Progenitor cell of endocrine pancreas (in vitro differentiated cells): ENCODE measurements at regions not wholly inside any gene's neighbourhood (a gene's known extent, or its start where the extent isn't known, plus 50 kb on each side); places are given as distances from the start of the nearest gene placed in this dataset.

Experiments
- DNase-seq: peaks from one replicate; pipeline ENCODE4 v3.0.0; 2021; ENCODE audit warnings: low spot score; ENCODE audit not compliant: unreplicated experiment
- H3K27ac Mint-ChIP-seq: 2 replicates; pipeline ENCODE4 v1.8.0; 2021; ENCODE audit warnings: mild to moderate bottlenecking, moderate library complexity, mixed read lengths
- H3K27me3 Mint-ChIP-seq: 2 replicates; pipeline ENCODE4 v1.8.0; 2021; ENCODE audit warnings: mixed read lengths
- H3K36me3 Mint-ChIP-seq: 2 replicates; pipeline ENCODE4 v1.8.0; 2022; ENCODE audit warnings: mixed read lengths; ENCODE audit not compliant: insufficient read depth
- H3K4me1 Mint-ChIP-seq: 2 replicates; pipeline ENCODE4 v1.8.0; 2021; ENCODE audit warnings: low read depth, mixed read lengths
- H3K4me3 Mint-ChIP-seq: 2 replicates; pipeline ENCODE4 v1.8.0; 2021; ENCODE audit warnings: low read depth, mild to moderate bottlenecking, moderate library complexity, mixed read lengths
- H3K9me3 Mint-ChIP-seq: 2 replicates; pipeline ENCODE4 v1.8.0; 2021; ENCODE audit warnings: low read depth, mixed read lengths
- TF ChIP-seq, protein P1 (sequence below): fragments of 200-600 bp; sonication (generic); IDR thresholded peaks from one replicate; pipeline ENCODE4 v1.5.0; 2021; ENCODE audit warnings: antibody characterized with exemption, mild to moderate bottlenecking; ENCODE audit not compliant: unreplicated experiment

DNA sequence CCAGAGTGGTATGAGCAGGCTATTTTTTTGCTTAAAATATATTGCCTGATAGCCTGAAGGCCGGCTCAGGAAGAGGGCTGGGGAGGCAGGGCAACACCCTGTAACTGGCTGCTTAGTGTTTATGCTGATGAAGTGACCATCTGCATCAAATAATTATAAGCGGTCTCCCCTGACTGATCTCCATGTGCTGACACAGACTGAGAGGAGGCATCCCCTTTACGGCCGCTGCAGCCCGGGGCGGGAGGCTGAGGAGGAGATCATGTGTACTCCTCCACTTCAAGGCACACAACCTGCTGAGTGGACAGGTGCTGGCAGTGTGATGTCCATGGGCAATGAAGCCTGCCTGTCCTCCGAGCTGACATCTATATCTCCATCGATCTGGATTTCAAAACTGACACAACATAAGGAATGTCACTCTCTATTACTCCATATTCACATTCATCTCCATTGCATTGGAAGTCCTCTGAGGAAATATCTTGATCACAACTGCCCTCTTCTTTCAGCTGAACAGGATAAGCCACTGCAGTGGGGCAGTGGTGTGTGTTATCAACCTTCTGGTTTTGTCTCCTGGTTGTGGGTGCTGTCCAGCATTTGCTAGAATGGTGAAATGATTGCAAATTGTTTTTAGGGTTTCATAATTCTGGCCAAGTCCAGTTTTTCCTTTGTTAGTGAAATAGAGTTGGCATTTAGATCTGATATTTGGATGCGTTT is 143.5 kb downstream of the AQP4 start:
- no peaks in the 10 kb centered on the region for H3K9me3 Mint-ChIP-seq
- peaks cover 2% of the 10 kb centered on the region for H3K27me3 Mint-ChIP-seq
- H3K36me3 Mint-ChIP-seq = no peaks in the 10 kb centered on the region
- no peak overlapping the region for H3K4me3 Mint-ChIP-seq
- TF ChIP-seq, protein P1, sequence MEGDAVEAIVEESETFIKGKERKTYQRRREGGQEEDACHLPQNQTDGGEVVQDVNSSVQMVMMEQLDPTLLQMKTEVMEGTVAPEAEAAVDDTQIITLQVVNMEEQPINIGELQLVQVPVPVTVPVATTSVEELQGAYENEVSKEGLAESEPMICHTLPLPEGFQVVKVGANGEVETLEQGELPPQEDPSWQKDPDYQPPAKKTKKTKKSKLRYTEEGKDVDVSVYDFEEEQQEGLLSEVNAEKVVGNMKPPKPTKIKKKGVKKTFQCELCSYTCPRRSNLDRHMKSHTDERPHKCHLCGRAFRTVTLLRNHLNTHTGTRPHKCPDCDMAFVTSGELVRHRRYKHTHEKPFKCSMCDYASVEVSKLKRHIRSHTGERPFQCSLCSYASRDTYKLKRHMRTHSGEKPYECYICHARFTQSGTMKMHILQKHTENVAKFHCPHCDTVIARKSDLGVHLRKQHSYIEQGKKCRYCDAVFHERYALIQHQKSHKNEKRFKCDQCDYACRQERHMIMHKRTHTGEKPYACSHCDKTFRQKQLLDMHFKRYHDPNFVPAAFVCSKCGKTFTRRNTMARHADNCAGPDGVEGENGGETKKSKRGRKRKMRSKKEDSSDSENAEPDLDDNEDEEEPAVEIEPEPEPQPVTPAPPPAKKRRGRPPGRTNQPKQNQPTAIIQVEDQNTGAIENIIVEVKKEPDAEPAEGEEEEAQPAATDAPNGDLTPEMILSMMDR = no peak
- H3K4me1 Mint-ChIP-seq = no peaks in the 10 kb centered on the region
- DNase-seq = no peak
- H3K27ac Mint-ChIP-seq = no peak overlapping the region

DNA sequence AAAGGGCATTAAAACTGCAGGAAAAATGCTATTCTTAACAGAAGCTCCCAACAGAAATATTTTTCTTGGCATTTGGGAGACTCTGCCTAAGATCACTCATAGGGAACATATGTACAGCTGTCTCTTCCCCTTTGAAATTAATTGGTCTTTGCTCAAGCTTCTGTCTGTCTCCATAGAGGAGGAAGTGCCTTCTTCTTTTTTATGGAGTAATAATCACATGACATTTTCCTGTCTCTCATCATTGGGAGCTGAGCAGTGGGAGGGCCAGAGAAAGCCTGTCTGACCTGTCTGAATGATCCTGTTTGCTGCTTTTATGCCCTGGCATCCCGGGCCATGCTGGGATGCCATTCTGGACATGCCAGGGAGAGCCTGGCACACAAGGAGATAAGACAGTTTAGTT is 145.6 kb downstream of the AQP4 start:
- Mint-ChIP-seq H3K27me3 (peaks cover 6% of the 10 kb centered on the region), H3K27ac (no peak overlapping the region)

DNA sequence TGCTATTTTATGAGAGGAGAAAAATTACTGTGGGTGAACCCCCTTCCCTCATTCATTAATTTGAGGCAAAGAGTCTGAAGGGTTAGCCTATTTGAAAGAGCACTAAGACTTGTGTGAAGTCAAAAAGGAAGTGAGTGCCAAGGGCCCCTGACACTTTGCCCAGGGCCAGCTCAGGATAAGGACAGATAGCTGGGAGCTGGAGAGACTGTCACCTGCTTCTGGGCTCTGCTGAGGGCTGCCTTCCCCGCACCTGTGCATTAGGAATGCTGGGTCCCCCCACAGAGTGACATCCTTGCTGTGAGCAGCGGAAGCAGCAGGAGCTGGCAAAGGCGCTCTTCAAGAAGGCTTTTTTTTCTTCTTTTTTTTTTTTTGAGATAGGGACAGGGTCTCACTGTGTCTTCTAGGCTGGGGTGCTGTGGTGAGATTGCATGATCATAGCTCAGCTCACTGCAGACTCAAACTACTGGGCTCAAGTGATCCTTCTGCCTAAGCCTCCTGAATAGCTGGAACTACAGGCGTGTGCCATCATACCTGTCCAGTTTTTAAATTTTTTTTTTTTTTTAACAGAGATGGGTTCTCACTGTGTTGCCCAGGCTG is 148.3 kb downstream of the AQP4 start:
- Mint-ChIP-seq H3K9me3 (no peaks in the 10 kb centered on the region), H3K27ac (no peak overlapping the region), H3K4me1 (peaks cover 11% of the 10 kb centered on the region), H3K27me3 (peaks cover 3% of the 10 kb centered on the region), H3K36me3 (no peaks in the 10 kb centered on the region), H3K4me3 (no peak overlapping the region)
- TF ChIP-seq, protein P1 = no peak
- DNase-seq = no peak

More for the DNA sequence above, 145.6 kb downstream of the AQP4 start:
- TF ChIP-seq, protein P1 = no peak
- no peak overlapping the region for H3K4me3 Mint-ChIP-seq
- no peaks in the 10 kb centered on the region for H3K36me3 Mint-ChIP-seq
- DNase-seq = no peak
- H3K9me3 Mint-ChIP-seq = no peaks in the 10 kb centered on the region
- H3K4me1 Mint-ChIP-seq = peaks cover 5% of the 10 kb centered on the region

DNA sequence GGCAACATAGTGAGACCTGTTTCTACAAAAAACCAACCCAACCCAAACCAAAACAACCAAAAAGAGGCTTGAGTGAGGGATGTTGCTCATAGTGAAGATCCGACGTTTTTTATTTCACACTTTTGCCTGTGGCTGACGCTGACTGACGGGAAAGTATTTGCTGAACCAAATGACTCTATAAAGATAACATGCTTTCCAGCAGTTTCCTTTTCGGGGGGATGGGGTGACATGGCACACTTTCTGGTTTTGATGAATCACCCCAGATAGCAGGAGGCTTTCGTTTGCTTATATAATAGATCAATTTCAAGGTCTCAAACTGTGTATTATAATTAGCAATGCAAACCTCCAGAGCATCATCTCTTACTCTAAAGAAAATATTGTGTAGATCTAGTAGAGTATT is 150.8 kb downstream of the AQP4 start:
- no peaks in the 10 kb centered on the region for H3K36me3 Mint-ChIP-seq

DNA sequence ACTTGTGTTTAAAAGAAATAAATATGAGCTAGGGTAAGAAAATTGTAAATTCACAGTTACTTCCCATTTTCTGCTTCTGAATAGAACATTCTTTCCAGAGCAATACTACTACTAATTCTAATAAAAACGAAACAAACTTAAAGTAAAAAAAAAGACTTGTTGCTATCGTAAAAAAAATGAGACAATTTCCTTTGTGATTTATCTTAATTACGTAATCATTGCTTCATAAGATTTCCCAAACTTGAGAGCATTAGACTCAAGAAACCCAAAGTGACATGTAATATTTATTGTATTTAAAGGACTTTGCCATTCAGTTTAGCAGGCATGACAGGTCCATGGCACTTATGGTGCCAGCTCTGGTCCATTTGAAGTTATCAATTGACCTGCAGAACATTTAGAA is 153.8 kb downstream of the AQP4 start:
- H3K4me1 Mint-ChIP-seq = peaks cover 29% of the 10 kb centered on the region
- H3K9me3 Mint-ChIP-seq = no peaks in the 10 kb centered on the region
- H3K36me3 Mint-ChIP-seq = no peaks in the 10 kb centered on the region
- DNase-seq = no peak
- peaks cover 3% of the 10 kb centered on the region for H3K27me3 Mint-ChIP-seq
- no peak overlapping the region for H3K27ac Mint-ChIP-seq
- TF ChIP-seq, protein P1 = no peak
- no peak overlapping the region for H3K4me3 Mint-ChIP-seq

More for the DNA sequence above, 150.8 kb downstream of the AQP4 start:
- TF ChIP-seq, protein P1 = no peak
- Mint-ChIP-seq H3K4me1 (peaks cover 17% of the 10 kb centered on the region), H3K27ac (no peak overlapping the region), H3K27me3 (peaks cover 3% of the 10 kb centered on the region), H3K9me3 (no peaks in the 10 kb centered on the region), H3K4me3 (no peak overlapping the region)
- no peak for DNase-seq
